Neuronal stem cell (in vitro differentiated cells): ENCODE measurements at regions not wholly inside any gene's neighbourhood (a gene's known extent, or its start where the extent isn't known, plus 50 kb on each side); places are given as distances from the start of the nearest gene placed in this dataset.

Experiments
- DNase-seq: peaks from one replicate; pipeline ENCODE4 v3.0.0-alpha.2; 2013; ENCODE audit warnings: low spot score
- H2AFZ ChIP-seq: one replicate; pipeline ENCODE4 v1.6.1; 2013; ENCODE audit warnings: mild to moderate bottlenecking, low read length, inconsistent platforms
- H2AK5ac ChIP-seq: 2 replicates; pipeline ENCODE4 v1.6.1; 2013; ENCODE audit warnings: low read depth, mild to moderate bottlenecking, inconsistent platforms, low read length, moderate library complexity, mixed read lengths
- H2BK120ac ChIP-seq: 2 replicates; pipeline ENCODE4 v1.6.1; 2013; ENCODE audit warnings: low read depth, mild to moderate bottlenecking, inconsistent platforms, low read length, moderate library complexity, mixed read lengths
- H2BK12ac ChIP-seq: one replicate; pipeline ENCODE4 v1.6.1; 2013; ENCODE audit warnings: low read length, inconsistent platforms
- H2BK15ac ChIP-seq: 2 replicates; pipeline ENCODE4 v1.6.1; 2013; ENCODE audit warnings: mild to moderate bottlenecking, low read length, inconsistent platforms, mixed read lengths
- H2BK5ac ChIP-seq: one replicate; pipeline ENCODE4 v1.6.1; 2013; ENCODE audit warnings: inconsistent platforms, mild to moderate bottlenecking, low read length, moderate library complexity
- H3K14ac ChIP-seq: one replicate; pipeline ENCODE4 v1.6.1; 2013; ENCODE audit warnings: low read length, inconsistent platforms
- H3K18ac ChIP-seq: 2 replicates; pipeline ENCODE4 v1.6.1; 2013; ENCODE audit warnings: low read length, inconsistent platforms
- H3K23ac ChIP-seq: 2 replicates; pipeline ENCODE4 v1.6.1; 2013; ENCODE audit warnings: low read depth, mild to moderate bottlenecking, mixed read lengths, low read length, inconsistent platforms; ENCODE audit not compliant: poor library complexity
- H3K27ac ChIP-seq: replicated peaks from 3 replicates; pipeline ENCODE4 v1.5.1; 2013; ENCODE audit warnings: low read length, inconsistent platforms
- H3K27me3 ChIP-seq, 3 experiments: 2 replicates each; pipeline ENCODE4 v1.6.1; 2013; ENCODE audit warnings: low read length in 3 of 3, mild to moderate bottlenecking in 2 of 3, inconsistent platforms in 1 of 3, low read depth in 1 of 3, mixed read lengths in 1 of 3, moderate library complexity in 1 of 3; ENCODE audit not compliant: control insufficient read depth in 3 of 3, insufficient read depth in 3 of 3
- H3K36me3 ChIP-seq, 2 donors: replicated peaks in 1 of 2; 2 replicates each; pipeline ENCODE4 v1.6.1; 2013; ENCODE audit warnings: low read length in 2 of 2; ENCODE audit not compliant: control insufficient read depth in 2 of 2, insufficient read depth in 2 of 2
- H3K4ac ChIP-seq: 2 replicates; pipeline ENCODE4 v1.6.1; 2013; ENCODE audit warnings: inconsistent platforms, mild to moderate bottlenecking, low read length, moderate library complexity
- H3K4me1 ChIP-seq, 2 donors: 1 replicate in 1 of 2; 2 replicates in 1 of 2; pipeline ENCODE4 v1.6.1; 2013; ENCODE audit warnings: low read length in 2 of 2, low read depth in 1 of 2; ENCODE audit not compliant: control insufficient read depth in 2 of 2, insufficient read depth in 1 of 2
- H3K4me2 ChIP-seq: one replicate; pipeline ENCODE4 v1.6.1; 2013; ENCODE audit warnings: mild to moderate bottlenecking, low read length, inconsistent platforms; ENCODE audit not compliant: insufficient read depth, poor library complexity, severe bottlenecking
- H3K4me3 ChIP-seq, 2 donors: 2 replicates each; pipeline ENCODE4 v1.5.1; 2013; ENCODE audit warnings: low read length in 2 of 2, mild to moderate bottlenecking in 2 of 2, inconsistent platforms in 1 of 2, moderate library complexity in 1 of 2
- H3K79me1 ChIP-seq: one replicate; pipeline ENCODE4 v1.6.1; 2013; ENCODE audit warnings: low read depth, mild to moderate bottlenecking, inconsistent platforms, low read length, moderate library complexity
- H3K9ac ChIP-seq: one replicate; pipeline ENCODE4 v1.6.1; 2013; ENCODE audit warnings: mild to moderate bottlenecking, low read depth, low read length, inconsistent platforms; ENCODE audit not compliant: poor library complexity
- H3K9me3 ChIP-seq, 2 donors: replicated peaks in 1 of 2; 2 replicates each; pipeline versions ENCODE3 to v1.6.1; 2013; ENCODE audit warnings: low read length in 2 of 2, mild to moderate bottlenecking in 2 of 2, inconsistent platforms in 1 of 2, low read depth in 1 of 2, mixed read lengths in 1 of 2, moderate library complexity in 1 of 2; ENCODE audit not compliant: control insufficient read depth in 2 of 2, insufficient read depth in 1 of 2
- H4K8ac ChIP-seq: one replicate; pipeline ENCODE4 v1.6.1; 2013; ENCODE audit warnings: low read depth, mild to moderate bottlenecking, inconsistent platforms, low read length, moderate library complexity
- H4K91ac ChIP-seq: one replicate; pipeline ENCODE4 v1.6.1; 2013; ENCODE audit warnings: low read length, low read depth, mild to moderate bottlenecking, inconsistent platforms; ENCODE audit not compliant: poor library complexity
- WGBS, 2 donors: extraction: QIAGEN DNeasy Blood & Tissue Kit; methylation state at CpG; one replicate each; pipeline ENCODE4 v1.1.7; 2013; ENCODE audit warnings: missing lambda C conversion rate in 2 of 2, mixed read lengths in 1 of 2; ENCODE audit not compliant: insufficient read length in 2 of 2, insufficient replicate concordance in 1 of 2; ENCODE audit errors: extremely low coverage in 2 of 2; 5-methylcytosine and 5-hydroxymethylcytosine counted together

GRCh38 chr14:25250516-25250915 is 200.6 kb upstream of the STXBP6 start:
- H3K18ac ChIP-seq = no peak overlapping the region
- H2BK15ac ChIP-seq = no peak overlapping the region
- H2AFZ ChIP-seq = no peak overlapping the region
- no peak overlapping the region for H3K9ac ChIP-seq
- H2BK12ac ChIP-seq = no peak overlapping the region
- H3K79me1 ChIP-seq = no peaks in the 10 kb centered on the region
- no peak overlapping the region for H3K27ac ChIP-seq
- no peaks in the 10 kb centered on the region for H3K9me3 ChIP-seq
- no peak overlapping the region for H2BK5ac ChIP-seq
- H3K4ac ChIP-seq = no peak overlapping the region
- H2BK120ac ChIP-seq = no peak overlapping the region
- H3K36me3 ChIP-seq = no peaks in the 10 kb centered on the region
- no peak overlapping the region for H2AK5ac ChIP-seq
- H4K8ac ChIP-seq = no peak overlapping the region
- no peak overlapping the region for H3K23ac ChIP-seq
- H3K4me1 ChIP-seq = peaks cover 0 to 6% of the 10 kb centered on the region in 2 donors
- H3K14ac ChIP-seq = no peak overlapping the region
- no peak overlapping the region for H4K91ac ChIP-seq
- no peaks in the 10 kb centered on the region for H3K27me3 ChIP-seq
- H3K4me3 ChIP-seq = no peak overlapping the region
- DNase-seq = no peak
- no peak overlapping the region for H3K4me2 ChIP-seq

DNA sequence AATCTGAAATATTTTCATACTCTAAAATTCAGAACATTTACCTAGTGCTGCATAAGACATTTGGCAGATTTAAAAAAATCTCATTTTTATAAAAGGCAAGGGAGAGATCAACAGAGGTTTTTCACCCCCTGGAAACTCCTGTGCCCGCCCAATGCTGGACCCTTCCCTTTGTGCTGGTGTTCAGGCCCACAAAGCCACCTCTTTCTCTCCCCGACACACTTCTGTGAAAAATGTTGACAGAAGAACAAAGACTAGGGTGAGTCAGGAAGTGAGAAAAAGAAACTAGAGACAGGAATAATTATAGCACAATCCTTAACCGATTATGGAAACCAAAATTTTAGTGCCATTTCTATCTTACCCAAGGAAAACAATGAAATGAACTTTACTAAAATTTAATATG is 197.7 kb upstream of the STXBP6 start:
- H3K23ac ChIP-seq = no peak overlapping the region
- H4K8ac ChIP-seq = no peak overlapping the region
- H3K27me3 ChIP-seq = no peaks in the 10 kb centered on the region
- no peak overlapping the region for H2AFZ ChIP-seq
- H2BK5ac ChIP-seq = no peak overlapping the region
- whole genome bisulfite sequencing, 2 donors = no CpG with 5 or more reads among the region's 3 CpGs
- H2BK120ac ChIP-seq = no peak overlapping the region
- no peak overlapping the region for H3K4me2 ChIP-seq
- H3K9me3 ChIP-seq = no peaks in the 10 kb centered on the region
- no peak overlapping the region for H3K9ac ChIP-seq
- H3K14ac ChIP-seq = no peak overlapping the region
- H2AK5ac ChIP-seq = no peak overlapping the region
- H2BK15ac ChIP-seq = no peak overlapping the region
- H3K4me1 ChIP-seq = peaks cover 0 to 6% of the 10 kb centered on the region in 2 donors
- no peak overlapping the region for H3K18ac ChIP-seq
- no peak overlapping the region for H3K4ac ChIP-seq
- H3K4me3 ChIP-seq = no peak overlapping the region
- H3K79me1 ChIP-seq = no peaks in the 10 kb centered on the region
- no peak for DNase-seq
- H3K27ac ChIP-seq = no peak overlapping the region
- H3K36me3 ChIP-seq = no peaks in the 10 kb centered on the region
- H4K91ac ChIP-seq = no peak overlapping the region
- H2BK12ac ChIP-seq = no peak overlapping the region

DNA sequence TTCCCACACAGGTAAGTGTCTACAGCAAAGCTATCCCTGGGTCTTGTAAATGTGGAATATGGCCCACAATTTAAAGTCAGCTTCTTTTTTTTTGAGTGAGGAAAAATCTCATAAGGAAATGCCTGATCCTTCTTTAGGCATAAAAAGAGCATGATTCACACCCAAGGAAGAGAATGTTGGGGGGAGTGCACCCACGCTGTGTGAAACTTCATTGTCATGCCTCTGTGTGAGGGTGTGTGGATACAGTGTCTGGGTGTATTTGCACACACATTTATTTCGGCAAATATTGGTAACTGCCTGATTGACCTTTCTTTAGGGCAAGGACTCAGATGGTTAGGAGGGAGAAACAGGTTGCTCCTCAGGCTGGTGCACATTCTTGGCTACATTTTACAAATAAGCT is 196.8 kb upstream of the STXBP6 start:
- H3K9ac ChIP-seq = no peak overlapping the region
- no peak overlapping the region for H2BK120ac ChIP-seq
- H2AFZ ChIP-seq = no peak overlapping the region
- H2AK5ac ChIP-seq = no peak overlapping the region
- no peak overlapping the region for H2BK5ac ChIP-seq
- peaks cover 0 to 6% of the 10 kb centered on the region in 2 donors for H3K4me1 ChIP-seq
- no peak overlapping the region for H2BK12ac ChIP-seq
- H3K27me3 ChIP-seq = no peaks in the 10 kb centered on the region
- H3K9me3 ChIP-seq = no peaks in the 10 kb centered on the region
- H4K91ac ChIP-seq = no peak overlapping the region
- no peak overlapping the region for H3K4me3 ChIP-seq
- no CpG with 5 or more reads among the region's 2 CpGs for WGBS, 2 donors
- no peak overlapping the region for H3K4ac ChIP-seq
- H3K14ac ChIP-seq = no peak overlapping the region
- no peak overlapping the region for H3K18ac ChIP-seq
- no peak for DNase-seq
- H3K27ac ChIP-seq = no peak overlapping the region
- H2BK15ac ChIP-seq = no peak overlapping the region
- no peak overlapping the region for H4K8ac ChIP-seq
- H3K23ac ChIP-seq = no peak overlapping the region
- H3K4me2 ChIP-seq = no peak overlapping the region
- no peaks in the 10 kb centered on the region for H3K79me1 ChIP-seq
- no peaks in the 10 kb centered on the region for H3K36me3 ChIP-seq

GRCh38 chr14:25239170-25239569 is 189.2 kb upstream of the STXBP6 start:
- no CpG with 5 or more reads among the region's 1 CpG for WGBS, 2 donors
- no peak overlapping the region for H2AFZ ChIP-seq
- no peak overlapping the region for H2AK5ac ChIP-seq
- H3K18ac ChIP-seq = no peak overlapping the region
- no peaks in the 10 kb centered on the region for H3K27me3 ChIP-seq
- H3K4me1 ChIP-seq = peaks cover 0 to 2% of the 10 kb centered on the region in 2 donors
- H3K36me3 ChIP-seq = peaks cover 0 to 2% of the 10 kb centered on the region in 2 donors
- no peak overlapping the region for H4K8ac ChIP-seq
- no peak overlapping the region for H3K9ac ChIP-seq
- no peak overlapping the region for H2BK5ac ChIP-seq
- no peak overlapping the region for H3K23ac ChIP-seq
- H2BK120ac ChIP-seq = no peak overlapping the region
- no peak overlapping the region for H2BK12ac ChIP-seq
- H3K4ac ChIP-seq = no peak overlapping the region
- H3K14ac ChIP-seq = no peak overlapping the region
- no peak for DNase-seq
- H3K27ac ChIP-seq = no peak overlapping the region
- H2BK15ac ChIP-seq = no peak overlapping the region
- H4K91ac ChIP-seq = no peak overlapping the region
- H3K4me2 ChIP-seq = no peak overlapping the region
- H3K9me3 ChIP-seq = no peaks in the 10 kb centered on the region
- H3K4me3 ChIP-seq = no peak overlapping the region
- H3K79me1 ChIP-seq = no peaks in the 10 kb centered on the region
